Naive thymus-derived CD4-positive, alpha-beta T cell (primary cell): ENCODE measurements at regions not wholly inside any gene's neighbourhood (a gene's known extent, or its start where the extent isn't known, plus 50 kb on each side); places are given as distances from the start of the nearest gene placed in this dataset.
"Not testable (repeated sequence)": the region's sequence is repeated elsewhere in the genome, so short reads cannot be mapped to it uniquely, and the experiment has no call there.

Experiments
- ATAC-seq: fragments of 150-1000 bp; cut with Tn5 transposase; 2 replicates; pipeline ENCODE4 v1.10.0; 2021; ENCODE audit warnings: mild to moderate bottlenecking, moderate library complexity
- CTCF ChIA-PET: fragments of 350-600 bp; sonication (Branson Sonifier 250); formaldehyde crosslinking; loops from one replicate; lab custom pipeline; 2021; ENCODE audit warnings: antibody characterized with exemption; lab: Charles Lee
- POLR2A ChIA-PET: fragments of 350-600 bp; sonication (Branson Sonifier 250); formaldehyde crosslinking; loops from one replicate; lab custom pipeline; 2021; ENCODE audit warnings: antibody characterized with exemption, inconsistent platforms; lab: Charles Lee
- DNase-seq, 9 donors: peaks; one replicate each; pipeline versions ENCODE4 v3.0.0 to v3.0.0-alpha.2; 2020 to 2022; ENCODE audit warnings: mixed read lengths in 1 of 9
- H3K27ac ChIP-seq: one replicate; pipeline ENCODE4 v1.7.0; 2013; ENCODE audit warnings: mild to moderate bottlenecking, low read depth, low read length, moderate library complexity
- H3K27me3 ChIP-seq, 2 donors: one replicate each; pipeline ENCODE4 v1.7.0; 2013; ENCODE audit warnings: low read length in 2 of 2, mild to moderate bottlenecking in 2 of 2, moderate library complexity in 2 of 2; ENCODE audit not compliant: control insufficient read depth in 2 of 2, insufficient read depth in 2 of 2
- H3K36me3 ChIP-seq, 3 experiments: 1 replicate in 2 of 3; 2 replicates in 1 of 3; pipeline ENCODE4 v1.7.0; 2013; ENCODE audit warnings: low read length in 3 of 3, mild to moderate bottlenecking in 3 of 3, moderate library complexity in 1 of 3; ENCODE audit not compliant: insufficient read depth in 3 of 3, control insufficient read depth in 2 of 3
- H3K4me1 ChIP-seq, 2 donors: one replicate each; pipeline ENCODE4 v1.7.0; 2013; ENCODE audit warnings: low read length in 2 of 2, mild to moderate bottlenecking in 2 of 2, moderate library complexity in 1 of 2; ENCODE audit not compliant: control insufficient read depth in 2 of 2, insufficient read depth in 2 of 2
- H3K4me3 ChIP-seq: 2 replicates; pipeline ENCODE4 v1.7.0; 2013; ENCODE audit warnings: mild to moderate bottlenecking, low read length
- H3K9me3 ChIP-seq, 3 experiments: 1 replicate in 2 of 3; 2 replicates in 1 of 3; pipeline ENCODE4 v1.7.0; 2013; ENCODE audit warnings: low read length in 3 of 3; ENCODE audit not compliant: control insufficient read depth in 2 of 3
- H3K27ac Mint-ChIP-seq, 9 donors: one replicate each; pipeline ENCODE4 v1.8.0; 2020 to 2022; ENCODE audit warnings: mixed read lengths in 9 of 9, mild to moderate bottlenecking in 8 of 9, moderate library complexity in 5 of 9, inconsistent platforms in 2 of 9
- H3K27me3 Mint-ChIP-seq, 5 donors: one replicate each; pipeline ENCODE4 v1.8.0; 2021 to 2022; ENCODE audit warnings: mixed read lengths in 5 of 5, mild to moderate bottlenecking in 1 of 5
- H3K36me3 Mint-ChIP-seq, 5 donors: one replicate each; pipeline ENCODE4 v1.8.0; 2020 to 2022; ENCODE audit warnings: mixed read lengths in 5 of 5, mild to moderate bottlenecking in 3 of 5, inconsistent platforms in 1 of 5
- H3K4me1 Mint-ChIP-seq, 7 donors: one replicate each; pipeline ENCODE4 v1.8.0; 2020 to 2022; ENCODE audit warnings: mixed read lengths in 7 of 7, mild to moderate bottlenecking in 3 of 7, inconsistent platforms in 1 of 7
- H3K4me3 Mint-ChIP-seq, 10 donors: one replicate each; pipeline ENCODE4 v1.8.0; 2020 to 2022; ENCODE audit warnings: mild to moderate bottlenecking in 10 of 10, mixed read lengths in 10 of 10, moderate library complexity in 6 of 10, inconsistent platforms in 2 of 10
- H3K9me3 Mint-ChIP-seq, 11 donors: one replicate each; pipeline ENCODE4 v1.8.0; 2020 to 2022; ENCODE audit warnings: mixed read lengths in 11 of 11, mild to moderate bottlenecking in 4 of 11, inconsistent platforms in 1 of 11, moderate library complexity in 1 of 11
- intact Hi-C, 2 donors: fragments of 100-400 bp; cut with micrococcal nuclease; formaldehyde crosslinking; loops; one replicate each; pipeline ENCODE4 v1.15.1; 2023

DNA sequence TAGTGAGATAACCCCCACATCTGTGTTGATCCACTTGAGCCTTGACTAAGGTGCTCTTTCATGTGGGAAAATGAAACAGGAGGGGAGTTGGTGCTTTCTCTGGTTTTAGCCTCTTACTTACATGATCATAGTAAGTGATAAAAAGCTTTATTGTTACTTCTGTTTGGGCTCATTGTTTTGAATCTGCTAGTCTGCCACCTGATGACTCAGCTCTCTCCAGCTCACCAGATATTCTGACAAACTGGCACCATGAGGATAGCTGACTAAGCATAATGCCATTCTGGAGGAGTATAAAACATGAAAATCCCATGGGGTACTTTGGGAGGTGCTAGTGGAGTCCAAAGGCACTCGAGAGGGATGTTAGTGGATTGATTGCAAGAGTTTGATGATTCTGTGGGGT lies 824.0 kb downstream of the RAPGEF2 start:
- no peak for DNase-seq
- ATAC-seq, result no peak
- Histone ChIP-seq H3K36me3 (no peaks in the 10 kb centered on the region), H3K27me3 (no peaks in the 10 kb centered on the region), H3K27ac (no peak overlapping the region), H3K4me3 (no peak overlapping the region), H3K4me1 (no peaks in the 10 kb centered on the region), H3K9me3 (peaks cover 0 to 9% (median 0%) of the 10 kb centered on the region in 3 experiments)
- Mint-ChIP-seq H3K9me3 (peaks cover 0 to 43% (median 14%) of the 10 kb centered on the region in 11 donors), H3K36me3 (peaks cover 0 to 5% (median 0%) of the 10 kb centered on the region in 5 donors), H3K4me3 (no peak overlapping the region), H3K27ac (no peak overlapping the region), H3K27me3 (no peaks in the 10 kb centered on the region), H3K4me1 (no peaks in the 10 kb centered on the region)
- POLR2A ChIA-PET, result no interaction called here
- intact Hi-C loops, result no loop called here
- CTCF ChIA-PET, result interaction anchor here (0.7 kb wide), 1 partner anchor 673 kb away, joined by 4 read pairs; no protein-coding TSS in a partner anchor

DNA sequence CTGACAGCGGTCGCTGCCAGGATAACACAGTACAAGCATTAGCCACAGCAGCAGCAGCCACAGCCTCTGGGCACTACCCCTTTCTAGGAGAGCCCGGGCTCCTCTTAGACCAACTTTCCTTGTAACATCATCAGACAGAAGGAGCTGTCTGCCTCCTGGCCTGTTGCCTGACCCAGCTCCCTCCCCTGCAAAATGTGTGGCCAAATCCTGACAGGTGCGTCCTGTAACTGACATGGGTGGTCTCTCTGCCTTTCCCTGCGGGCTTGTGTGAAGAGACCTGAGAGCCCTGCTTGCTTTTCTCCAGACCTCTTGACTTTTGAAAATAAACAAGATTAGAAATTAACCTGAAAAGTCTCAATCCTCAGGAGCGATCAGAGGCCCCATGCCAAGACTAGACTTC lies 824.9 kb downstream of the RAPGEF2 start:
- H3K4me3 ChIP-seq, result no peak overlapping the region
- intact Hi-C loops, result no loop called here
- peaks cover 0 to 9% (median 0%) of the 10 kb centered on the region in 3 experiments for H3K9me3 ChIP-seq
- H3K27me3 ChIP-seq, result no peaks in the 10 kb centered on the region
- Mint-ChIP-seq H3K36me3 (peaks cover 0 to 5% (median 0%) of the 10 kb centered on the region in 5 donors), H3K27ac (no peak overlapping the region), H3K9me3 (peaks cover 0 to 46% (median 18%) of the 10 kb centered on the region in 11 donors), H3K27me3 (no peaks in the 10 kb centered on the region), H3K4me3 (no peak overlapping the region), H3K4me1 (no peaks in the 10 kb centered on the region)
- H3K4me1 ChIP-seq, result no peaks in the 10 kb centered on the region
- POLR2A ChIA-PET, result no interaction called here
- no peaks in the 10 kb centered on the region for H3K36me3 ChIP-seq
- CTCF ChIA-PET, result no interaction called here
- no peak for ATAC-seq
- H3K27ac ChIP-seq, result no peak overlapping the region
- no peak for DNase-seq

DNA sequence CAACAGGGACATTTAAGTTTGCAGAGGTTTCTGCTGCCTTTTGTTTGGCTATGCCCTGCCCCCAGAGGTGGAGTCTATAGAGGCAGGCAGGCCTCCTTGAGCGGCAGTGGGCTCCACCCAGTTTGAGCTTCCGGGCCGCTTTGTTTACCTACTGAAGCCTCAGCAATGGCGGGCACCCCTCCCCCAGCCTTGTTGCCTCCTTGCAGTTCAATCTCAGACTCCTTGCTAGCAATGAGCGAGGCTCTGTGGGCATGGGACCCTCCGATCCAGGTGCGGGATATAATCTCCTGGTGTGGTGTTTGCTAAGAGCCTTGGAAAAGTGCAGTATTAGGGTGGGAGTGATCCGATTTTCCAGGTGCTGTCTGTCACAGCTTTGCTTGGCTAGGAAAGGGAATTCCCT lies 831.7 kb downstream of the RAPGEF2 start:
- H3K4me3 Mint-ChIP-seq, intact Hi-C loops, H3K27me3 Mint-ChIP-seq, H3K9me3 ChIP-seq, POLR2A ChIA-PET, H3K4me1 Mint-ChIP-seq, H3K4me3 ChIP-seq, DNase-seq, ATAC-seq, H3K4me1 ChIP-seq, H3K36me3 ChIP-seq, CTCF ChIA-PET, H3K27ac Mint-ChIP-seq, H3K36me3 Mint-ChIP-seq, H3K27ac ChIP-seq, H3K27me3 ChIP-seq: not testable (repeated sequence)
- peaks cover 2 to 33% (median 12%) of the 10 kb centered on the region in 11 donors for H3K9me3 Mint-ChIP-seq

DNA sequence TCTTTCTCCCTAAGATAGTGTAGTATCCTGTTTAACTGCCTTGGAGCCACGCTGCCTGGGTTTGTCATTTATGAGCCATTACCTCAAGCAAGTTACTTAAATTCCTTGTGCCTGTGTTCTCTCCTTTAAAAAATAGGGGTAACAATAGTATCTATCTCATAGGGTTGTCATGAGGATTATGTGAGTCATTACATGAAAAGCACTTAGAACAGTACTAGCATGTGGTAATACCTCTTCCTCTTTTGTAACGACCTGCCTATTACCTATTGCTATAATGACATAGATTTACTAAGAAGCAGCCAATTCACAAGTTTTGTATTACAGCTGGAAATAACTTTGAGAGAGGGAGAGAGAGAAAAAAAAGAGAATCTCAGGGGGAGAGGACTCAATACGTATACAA lies 834.7 kb downstream of the RAPGEF2 start:
- H3K27me3 Mint-ChIP-seq, result no peaks in the 10 kb centered on the region
- CTCF ChIA-PET, result no interaction called here
- no peak for ATAC-seq
- H3K4me3 ChIP-seq, result no peak overlapping the region
- no peaks in the 10 kb centered on the region for H3K9me3 ChIP-seq
- H3K4me1 ChIP-seq, result no peaks in the 10 kb centered on the region
- no peaks in the 10 kb centered on the region for H3K27me3 ChIP-seq
- no peak overlapping the region for H3K27ac ChIP-seq
- intact Hi-C loops, result no loop called here
- H3K4me1 Mint-ChIP-seq, result no peaks in the 10 kb centered on the region
- POLR2A ChIA-PET, result no interaction called here
- H3K27ac Mint-ChIP-seq, result no peak overlapping the region
- H3K4me3 Mint-ChIP-seq, result no peak overlapping the region
- DNase-seq, result no peak
- peaks cover 0 to 4% (median 0%) of the 10 kb centered on the region in 5 donors for H3K36me3 Mint-ChIP-seq
- H3K9me3 Mint-ChIP-seq, result peaks cover 0 to 23% (median 5%) of the 10 kb centered on the region in 11 donors
- no peaks in the 10 kb centered on the region for H3K36me3 ChIP-seq

DNA sequence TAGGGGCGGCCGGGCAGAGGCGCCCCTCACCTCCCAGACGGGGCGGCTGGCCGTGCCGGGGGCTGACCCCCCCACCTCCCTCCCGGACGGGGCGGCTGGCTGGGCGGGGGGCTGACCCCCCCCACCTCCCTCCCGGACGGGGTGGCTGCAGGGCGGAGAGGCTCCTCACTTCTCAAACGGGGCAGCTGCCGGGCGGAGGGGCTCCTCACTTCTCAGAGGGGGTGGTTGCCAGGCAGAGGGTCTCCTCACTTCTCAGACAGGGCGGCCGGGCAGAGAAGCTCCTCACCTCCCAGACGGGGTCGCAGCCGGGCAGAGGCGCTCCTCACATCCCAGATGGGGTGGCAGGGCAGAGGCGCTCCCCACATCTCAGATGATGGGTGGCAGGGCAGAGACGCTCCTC lies 836.8 kb downstream of the RAPGEF2 start:
- H3K9me3 ChIP-seq, H3K36me3 ChIP-seq, intact Hi-C loops, H3K27me3 ChIP-seq, DNase-seq, H3K4me1 ChIP-seq, H3K4me3 ChIP-seq, H3K27me3 Mint-ChIP-seq, H3K27ac Mint-ChIP-seq, CTCF ChIA-PET, H3K36me3 Mint-ChIP-seq, POLR2A ChIA-PET, H3K4me1 Mint-ChIP-seq, ATAC-seq, H3K4me3 Mint-ChIP-seq, H3K27ac ChIP-seq: not testable (repeated sequence)
- H3K9me3 Mint-ChIP-seq, result peaks cover 0 to 19% (median 5%) of the 10 kb centered on the region in 11 donors

DNA sequence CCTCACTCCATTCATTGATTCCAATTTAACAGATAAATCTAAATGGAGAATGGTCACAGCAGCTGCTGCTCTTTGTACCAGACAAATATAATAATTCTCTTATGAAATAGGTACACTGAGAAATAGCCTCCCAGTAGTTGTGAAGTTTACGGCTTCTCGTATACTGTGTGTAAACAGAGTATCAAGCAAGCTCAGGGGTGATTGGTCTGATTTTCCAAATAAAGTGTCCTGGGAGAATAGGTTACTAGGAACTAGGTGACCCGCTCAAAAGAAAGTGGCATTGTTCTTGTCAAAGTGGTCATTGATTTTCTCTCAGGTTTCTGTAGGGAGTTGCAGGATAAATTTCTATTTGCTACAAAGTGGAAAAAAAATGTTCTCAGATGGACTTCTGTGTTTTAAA lies 838.2 kb downstream of the RAPGEF2 start:
- no peak for ATAC-seq
- intact Hi-C loops, result no loop called here
- Histone ChIP-seq H3K36me3 (no peaks in the 10 kb centered on the region), H3K4me1 (no peaks in the 10 kb centered on the region), H3K9me3 (no peaks in the 10 kb centered on the region), H3K4me3 (no peak overlapping the region), H3K27me3 (no peaks in the 10 kb centered on the region), H3K27ac (no peak overlapping the region)
- H3K27me3 Mint-ChIP-seq, result no peaks in the 10 kb centered on the region
- ChIA-PET CTCF (no interaction called here), POLR2A (no interaction called here)
- no peak for DNase-seq
- no peak overlapping the region for H3K4me3 Mint-ChIP-seq
- H3K4me1 Mint-ChIP-seq, result no peaks in the 10 kb centered on the region
- peaks cover 0 to 7% (median under 1%) of the 10 kb centered on the region in 11 donors for H3K9me3 Mint-ChIP-seq
- no peaks in the 10 kb centered on the region for H3K36me3 Mint-ChIP-seq
- H3K27ac Mint-ChIP-seq, result no peak overlapping the region

DNA sequence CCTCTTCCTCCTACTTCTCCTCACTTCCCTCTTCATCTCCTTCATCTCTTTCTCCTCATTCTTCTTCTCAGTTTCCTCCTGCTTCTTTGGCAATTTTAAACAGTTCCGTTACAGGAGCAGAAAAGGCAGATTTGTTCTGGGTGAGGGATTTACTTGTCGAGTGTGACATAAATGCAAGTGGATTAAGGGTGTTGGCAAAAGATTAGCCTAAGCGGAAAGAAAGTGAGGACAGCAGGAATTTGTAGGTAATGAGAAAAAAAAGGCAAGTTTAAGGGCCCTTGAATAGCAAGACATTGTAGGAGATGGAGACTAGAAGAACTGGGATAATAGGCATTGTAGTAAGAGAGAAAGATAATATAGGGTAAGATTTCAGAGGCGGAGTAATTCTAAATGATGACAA lies 841.6 kb downstream of the RAPGEF2 start:
- no peak for DNase-seq
- Histone ChIP-seq H3K9me3 (no peaks in the 10 kb centered on the region), H3K27ac (no peak overlapping the region), H3K36me3 (no peaks in the 10 kb centered on the region), H3K4me1 (no peaks in the 10 kb centered on the region), H3K4me3 (no peak overlapping the region), H3K27me3 (no peaks in the 10 kb centered on the region)
- intact Hi-C loops, result no loop called here
- CTCF ChIA-PET, result no interaction called here
- no peaks in the 10 kb centered on the region for H3K4me1 Mint-ChIP-seq
- ATAC-seq, result no peak
- POLR2A ChIA-PET, result no interaction called here
- peaks cover 0 to 2% (median 0%) of the 10 kb centered on the region in 11 donors for H3K9me3 Mint-ChIP-seq
- H3K27me3 Mint-ChIP-seq, result no peaks in the 10 kb centered on the region
- no peak overlapping the region for H3K27ac Mint-ChIP-seq
- H3K4me3 Mint-ChIP-seq, result no peak overlapping the region
- no peaks in the 10 kb centered on the region for H3K36me3 Mint-ChIP-seq
